ENCODE measurements at regions not wholly inside any gene's neighbourhood (a gene's known extent, or its start where the extent isn't known, plus 50 kb on each side); places are given as distances from the start of the nearest gene placed in this dataset.

DNA sequence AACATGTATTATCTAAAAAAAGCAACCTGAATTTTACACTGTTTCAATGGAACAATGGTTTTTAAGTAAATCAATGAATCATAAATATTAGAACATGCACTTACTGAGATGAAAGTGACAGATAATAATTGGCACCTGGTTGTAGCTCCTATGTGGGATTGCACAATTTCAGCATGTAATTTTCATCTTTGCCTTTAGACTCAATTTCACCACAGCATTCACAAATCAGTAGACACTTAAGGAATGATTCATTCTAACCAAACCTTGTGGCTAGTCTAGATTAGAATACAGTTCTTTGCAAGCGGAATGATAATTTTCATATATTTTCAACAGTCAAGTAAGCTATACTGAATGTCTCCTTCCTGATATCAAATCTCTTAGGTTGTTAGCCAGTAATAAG, 853.4 kb downstream of the KCNT2 start:
- TF ChIP-seq, protein P1, sequence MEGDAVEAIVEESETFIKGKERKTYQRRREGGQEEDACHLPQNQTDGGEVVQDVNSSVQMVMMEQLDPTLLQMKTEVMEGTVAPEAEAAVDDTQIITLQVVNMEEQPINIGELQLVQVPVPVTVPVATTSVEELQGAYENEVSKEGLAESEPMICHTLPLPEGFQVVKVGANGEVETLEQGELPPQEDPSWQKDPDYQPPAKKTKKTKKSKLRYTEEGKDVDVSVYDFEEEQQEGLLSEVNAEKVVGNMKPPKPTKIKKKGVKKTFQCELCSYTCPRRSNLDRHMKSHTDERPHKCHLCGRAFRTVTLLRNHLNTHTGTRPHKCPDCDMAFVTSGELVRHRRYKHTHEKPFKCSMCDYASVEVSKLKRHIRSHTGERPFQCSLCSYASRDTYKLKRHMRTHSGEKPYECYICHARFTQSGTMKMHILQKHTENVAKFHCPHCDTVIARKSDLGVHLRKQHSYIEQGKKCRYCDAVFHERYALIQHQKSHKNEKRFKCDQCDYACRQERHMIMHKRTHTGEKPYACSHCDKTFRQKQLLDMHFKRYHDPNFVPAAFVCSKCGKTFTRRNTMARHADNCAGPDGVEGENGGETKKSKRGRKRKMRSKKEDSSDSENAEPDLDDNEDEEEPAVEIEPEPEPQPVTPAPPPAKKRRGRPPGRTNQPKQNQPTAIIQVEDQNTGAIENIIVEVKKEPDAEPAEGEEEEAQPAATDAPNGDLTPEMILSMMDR (IDR thresholded peaks at IDR 0.05; ENCODE audit: insufficient read depth, low read length): no peak
- TF ChIP-seq POLR2AphosphoS5 (IDR thresholded peaks at IDR 0.05; ENCODE audit: low read depth): no peak

All from HL-60 (cell line).